Stomach (tissue), 4 donors: ENCODE measurements at regions not wholly inside any gene's neighbourhood (a gene's known extent, or its start where the extent isn't known, plus 50 kb on each side); places are given as distances from the start of the nearest gene placed in this dataset.

Experiments
- EP300 ChIP-seq: sonication (generic); formaldehyde crosslinking; IDR thresholded peaks from one replicate; pipeline ENCODE4 v1.6.1; 2017; ENCODE audit warnings: antibody characterized with exemption
- POLR2A ChIP-seq, 4 donors: fragments of 450-650 bp; IDR thresholded peaks; one replicate each; pipeline ENCODE4 v1.6.1; 2016; ENCODE audit warnings: antibody characterized with exemption in 4 of 4, control low read depth in 2 of 4, mild to moderate bottlenecking in 1 of 4, moderate library complexity in 1 of 4
- POLR2AphosphoS5 ChIP-seq, 3 donors: sonication (generic); formaldehyde crosslinking; IDR thresholded peaks; one replicate each; pipeline ENCODE4 v1.6.1; 2016; ENCODE audit warnings: antibody characterized with exemption in 3 of 3
- TF ChIP-seq, protein P1 (sequence below), 7 experiments: fragments of 450-650 bp in 4 of 7; fragments of 200-600 bp in 3 of 7; sonication (generic) in 3 of 7; IDR thresholded peaks; one replicate each; pipeline ENCODE4 v1.5.1; 2016 to 2019; ENCODE audit warnings: antibody characterized with exemption in 7 of 7, control low read depth in 2 of 7, mild to moderate bottlenecking in 1 of 7

- TF ChIP-seq POLR2A (IDR thresholded peaks at IDR 0.05), result no peak
- TF ChIP-seq, protein P1, sequence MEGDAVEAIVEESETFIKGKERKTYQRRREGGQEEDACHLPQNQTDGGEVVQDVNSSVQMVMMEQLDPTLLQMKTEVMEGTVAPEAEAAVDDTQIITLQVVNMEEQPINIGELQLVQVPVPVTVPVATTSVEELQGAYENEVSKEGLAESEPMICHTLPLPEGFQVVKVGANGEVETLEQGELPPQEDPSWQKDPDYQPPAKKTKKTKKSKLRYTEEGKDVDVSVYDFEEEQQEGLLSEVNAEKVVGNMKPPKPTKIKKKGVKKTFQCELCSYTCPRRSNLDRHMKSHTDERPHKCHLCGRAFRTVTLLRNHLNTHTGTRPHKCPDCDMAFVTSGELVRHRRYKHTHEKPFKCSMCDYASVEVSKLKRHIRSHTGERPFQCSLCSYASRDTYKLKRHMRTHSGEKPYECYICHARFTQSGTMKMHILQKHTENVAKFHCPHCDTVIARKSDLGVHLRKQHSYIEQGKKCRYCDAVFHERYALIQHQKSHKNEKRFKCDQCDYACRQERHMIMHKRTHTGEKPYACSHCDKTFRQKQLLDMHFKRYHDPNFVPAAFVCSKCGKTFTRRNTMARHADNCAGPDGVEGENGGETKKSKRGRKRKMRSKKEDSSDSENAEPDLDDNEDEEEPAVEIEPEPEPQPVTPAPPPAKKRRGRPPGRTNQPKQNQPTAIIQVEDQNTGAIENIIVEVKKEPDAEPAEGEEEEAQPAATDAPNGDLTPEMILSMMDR (IDR thresholded peaks at IDR 0.05), result no peak
- no peak for TF ChIP-seq POLR2AphosphoS5 (IDR thresholded peaks at IDR 0.05)
- TF ChIP-seq EP300, result no peak
Observed at GRCh38 chr7:98748090-98748489, 121.7 kb downstream of the TMEM130 start.
